GM18508 (cell line): ENCODE measurements at regions not wholly inside any gene's neighbourhood (a gene's known extent, or its start where the extent isn't known, plus 50 kb on each side); places are given as distances from the start of the nearest gene placed in this dataset.
"Not testable (repeated sequence)": the region's sequence is repeated elsewhere in the genome, so short reads cannot be mapped to it uniquely, and the experiment has no call there.

Experiments
- ATAC-seq: cut with Tn5 transposase; IDR thresholded peaks from one replicate; pipeline ENCODE4 v1.9.1; 2021; ENCODE audit warnings: moderate number of reproducible peaks; ENCODE audit not compliant: insufficient read depth, unreplicated experiment

DNA sequence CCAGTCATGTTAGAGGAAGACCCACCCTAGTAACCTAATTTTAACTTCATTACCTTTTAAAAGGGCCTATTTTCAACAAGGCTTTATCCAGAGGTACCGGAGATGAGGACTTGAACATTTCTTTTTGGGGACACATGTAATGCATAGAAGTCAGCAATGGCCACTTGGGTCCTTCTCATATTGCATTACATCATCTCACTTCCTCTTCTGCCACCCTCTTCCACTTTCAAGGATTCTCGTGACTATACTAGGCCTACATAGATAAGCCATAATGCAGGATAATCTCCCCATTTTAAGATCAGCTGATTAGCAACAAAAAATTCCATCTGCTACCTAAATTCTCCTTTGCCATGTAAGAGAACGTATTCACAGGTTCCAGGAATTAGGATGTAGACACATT is 557.2 kb downstream of the KCTD12 start:
- ATAC-seq = no peak

DNA sequence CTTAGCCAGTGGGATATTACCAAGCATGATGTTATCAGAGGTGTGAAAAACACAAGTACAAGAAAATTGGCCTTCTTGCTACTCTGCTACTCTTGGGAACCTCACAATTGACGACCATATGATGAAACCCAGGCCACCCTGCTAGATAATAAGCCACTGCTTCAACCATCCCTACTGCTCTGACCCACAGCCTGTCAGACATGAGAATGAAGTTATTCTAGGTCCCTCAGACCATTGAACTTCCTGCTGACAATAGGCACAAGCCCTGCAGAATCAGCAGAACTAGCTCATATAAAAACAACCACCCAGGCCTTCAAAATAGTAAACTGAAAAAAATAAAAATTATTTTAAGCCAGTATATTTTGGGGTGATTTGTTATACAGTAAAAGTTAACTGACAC is 559.9 kb downstream of the KCTD12 start:
- no peak for ATAC-seq

- no peak for ATAC-seq
Observed at GRCh38 chr13:76319921-76320320, 566.3 kb downstream of the KCTD12 start.

- no peak for ATAC-seq
Observed at GRCh38 chr13:76316998-76317527, 569.1 kb downstream of the KCTD12 start.

DNA sequence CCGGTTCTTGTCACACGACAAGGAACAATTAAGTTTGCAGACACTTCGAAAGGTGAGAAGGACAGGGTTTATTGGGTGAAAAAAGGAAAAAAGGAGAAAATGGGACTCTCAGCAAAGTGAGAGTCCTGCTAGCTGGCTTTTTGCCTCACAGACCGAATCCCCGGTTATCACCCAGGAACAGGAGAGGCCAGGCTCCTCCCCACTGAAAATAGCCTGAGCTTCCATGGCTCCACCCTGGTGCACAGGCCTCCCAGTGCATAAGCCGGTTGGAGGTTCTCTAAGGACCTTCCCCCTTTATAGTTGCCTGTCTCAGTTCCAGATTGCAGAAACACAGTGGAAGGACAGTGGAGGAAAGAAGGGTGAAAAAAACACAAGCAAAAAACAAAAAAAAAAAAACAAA is 571.7 kb downstream of the KCTD12 start:
- no peak for ATAC-seq

GRCh38 chr13:76307142-76307541 is 579.1 kb downstream of the KCTD12 start:
- no peak for ATAC-seq

GRCh38 chr13:76300688-76301087 is 585.5 kb downstream of the KCTD12 start:
- no peak for ATAC-seq

DNA sequence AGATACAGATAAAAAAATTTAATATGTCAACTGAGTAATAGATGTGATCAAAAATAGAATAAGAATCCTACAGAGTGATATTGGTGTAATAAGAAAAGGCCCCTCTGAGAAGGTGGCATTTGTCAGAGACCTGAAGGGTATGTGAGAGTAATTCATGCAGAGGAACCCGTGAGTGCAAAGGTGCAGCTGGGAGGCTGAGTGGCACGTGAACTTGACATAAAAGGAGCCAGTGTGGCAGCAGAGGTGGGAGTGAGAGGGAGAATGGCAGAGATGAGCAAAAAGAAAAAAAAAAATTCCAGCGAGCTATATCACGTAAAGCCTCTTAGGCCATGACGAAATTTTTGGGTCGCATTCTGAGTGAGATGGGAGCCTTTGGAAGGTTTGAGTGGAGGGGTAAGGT is 588.9 kb downstream of the KCTD12 start:
- ATAC-seq = no peak

DNA sequence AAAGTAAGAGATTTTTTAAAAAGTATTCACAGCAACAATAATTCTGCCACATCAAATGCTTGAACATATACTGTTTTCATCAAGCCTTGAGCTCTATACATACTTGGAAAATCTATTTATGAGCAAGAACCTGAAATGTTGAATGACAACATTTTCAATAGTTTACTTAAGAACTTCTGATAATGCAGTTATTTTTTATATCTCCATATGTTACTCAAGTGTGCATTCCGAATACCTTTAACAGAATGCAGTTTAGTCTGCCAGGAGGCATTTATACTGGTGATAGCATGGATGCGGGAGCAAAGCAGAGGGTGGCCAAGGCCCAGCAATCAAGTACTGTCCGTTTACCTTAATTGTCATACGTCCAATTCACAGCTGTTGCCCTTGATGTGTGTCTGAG is 589.5 kb downstream of the KCTD12 start:
- ATAC-seq = no peak

- not testable (repeated sequence) for ATAC-seq
Observed at GRCh38 chr13:76295020-76295419, 591.2 kb downstream of the KCTD12 start.

GRCh38 chr13:76293751-76294150 is 592.5 kb downstream of the KCTD12 start:
- no peak for ATAC-seq

GRCh38 chr13:76293346-76293745 is 592.9 kb downstream of the KCTD12 start:
- ATAC-seq = no peak

GRCh38 chr13:76292726-76293125 is 593.5 kb downstream of the KCTD12 start:
- no peak for ATAC-seq

- ATAC-seq = no peak
Observed at GRCh38 chr13:76292031-76292430, 594.2 kb downstream of the KCTD12 start.

GRCh38 chr13:76289558-76289957 is 596.6 kb downstream of the KCTD12 start:
- ATAC-seq = no peak

DNA sequence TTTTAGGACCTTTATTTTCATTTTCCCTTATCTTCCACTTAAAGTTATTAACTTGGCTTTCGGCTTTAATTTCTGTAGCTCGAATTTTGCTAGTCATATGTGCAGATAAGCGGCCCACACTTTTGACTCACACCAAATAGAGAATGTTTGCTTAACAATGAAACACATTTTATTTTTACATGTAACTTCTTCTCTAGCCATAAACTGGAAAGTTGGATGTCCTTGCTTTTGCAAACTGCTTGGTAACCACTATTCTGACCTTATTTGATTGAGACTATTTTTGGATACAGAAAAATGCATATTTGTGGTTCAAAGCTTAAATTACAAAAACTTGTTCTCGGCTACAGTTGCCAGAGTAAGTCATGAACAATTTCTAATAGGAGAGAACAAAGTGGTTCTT is 600.0 kb downstream of the KCTD12 start:
- no peak for ATAC-seq

- ATAC-seq = no peak
Observed at GRCh38 chr13:76285463-76285862, 600.7 kb downstream of the KCTD12 start.

- not testable (repeated sequence) for ATAC-seq
Observed at GRCh38 chr13:76279766-76280165, 606.4 kb downstream of the KCTD12 start.

- ATAC-seq = no peak
Observed at GRCh38 chr13:76271728-76272232, 614.4 kb downstream of the KCTD12 start.

- ATAC-seq = not testable (repeated sequence)
Observed at GRCh38 chr13:76268307-76268706, 617.9 kb downstream of the KCTD12 start.

GRCh38 chr13:76267216-76267615 is 619.0 kb downstream of the KCTD12 start:
- no peak for ATAC-seq

- ATAC-seq = no peak
Observed at GRCh38 chr13:76266561-76266960, 619.6 kb downstream of the KCTD12 start.

DNA sequence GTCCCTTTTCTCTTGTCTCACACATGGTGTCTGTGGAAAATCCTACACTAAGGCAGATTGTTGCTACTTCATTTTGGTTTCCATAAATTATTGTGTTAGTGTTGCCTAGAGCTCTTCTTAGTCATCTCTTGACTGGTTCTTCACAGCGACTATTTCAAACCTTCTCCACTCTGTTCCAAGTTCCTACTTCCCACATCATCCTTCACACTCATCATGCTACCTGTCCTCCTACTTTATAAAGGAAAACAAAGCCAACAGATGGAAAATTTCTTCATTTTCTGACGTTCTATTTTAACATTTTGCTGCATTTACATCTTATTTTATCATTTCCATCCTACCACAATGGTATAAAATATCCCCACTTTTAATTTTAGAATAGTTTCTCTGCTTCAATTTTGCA is 614.1 kb downstream of the LMO7 start:
- ATAC-seq = no peak
